CD4-positive, alpha-beta T cell (primary cell): ENCODE measurements at regions not wholly inside any gene's neighbourhood (a gene's known extent, or its start where the extent isn't known, plus 50 kb on each side); places are given as distances from the start of the nearest gene placed in this dataset.

Experiments used
- ATAC-seq: fragments of 200-7000 bp; cut with Tn5 transposase; one replicate; pipeline ENCODE4 v1.10.0; 2022; ENCODE audit warnings: mild to moderate bottlenecking; ENCODE audit not compliant: poor library complexity
- CTCF ChIA-PET: fragments of 350-600 bp; sonication (Branson Sonifier 250); formaldehyde crosslinking; loops from one replicate; lab custom pipeline; 2021; ENCODE audit warnings: antibody characterized with exemption, inconsistent platforms; lab: Charles Lee
- POLR2A ChIA-PET: fragments of 350-600 bp; sonication (Branson Sonifier 250); formaldehyde crosslinking; loops from one replicate; lab custom pipeline; 2021; ENCODE audit warnings: antibody characterized with exemption, inconsistent platforms; lab: Charles Lee
- DNase-seq, 14 experiments: peaks; one replicate each; pipeline ENCODE4 v3.0.0-alpha.2; 2013 to 2020; ENCODE audit warnings: mixed read lengths in 2 of 14
- H3K27ac ChIP-seq, 2 donors: one replicate each; pipeline versions ENCODE4 v1.5.1 to v1.7.0; 2013; ENCODE audit warnings: low read length in 2 of 2, low read depth in 1 of 2, mild to moderate bottlenecking in 1 of 2
- H3K27me3 ChIP-seq, 2 experiments: 1 replicate in 1 of 2; 2 replicates in 1 of 2; pipeline versions ENCODE4 v1.6.1 to v1.7.0; 2013; ENCODE audit warnings: low read length in 2 of 2, control low read depth in 1 of 2, mild to moderate bottlenecking in 1 of 2, moderate library complexity in 1 of 2; ENCODE audit not compliant: insufficient read depth in 2 of 2, control insufficient read depth in 1 of 2
- H3K36me3 ChIP-seq: one replicate; pipeline ENCODE4 v1.6.1; 2013; ENCODE audit warnings: low read length, control low read depth; ENCODE audit not compliant: insufficient read depth
- H3K4me1 ChIP-seq: one replicate; pipeline ENCODE4 v1.6.1; 2013; ENCODE audit warnings: low read length, control low read depth; ENCODE audit not compliant: insufficient read depth
- H3K4me3 ChIP-seq: one replicate; pipeline ENCODE4 v1.5.1; 2013; ENCODE audit warnings: mild to moderate bottlenecking, low read length, moderate library complexity
- H3K9me3 ChIP-seq, 2 experiments: 1 replicate in 1 of 2; 2 replicates in 1 of 2; pipeline versions ENCODE4 v1.6.1 to v1.7.0; 2013; ENCODE audit warnings: low read length in 2 of 2, mild to moderate bottlenecking in 2 of 2, control low read depth in 1 of 2, moderate library complexity in 1 of 2; ENCODE audit not compliant: control insufficient read depth in 1 of 2, insufficient read depth in 1 of 2
- H3K27ac Mint-ChIP-seq: one replicate; pipeline ENCODE4 v1.8.0; 2020; ENCODE audit warnings: mixed read lengths
- H3K27me3 Mint-ChIP-seq: one replicate; pipeline ENCODE4 v1.8.0; 2021; ENCODE audit warnings: mixed read lengths
- H3K36me3 Mint-ChIP-seq: one replicate; pipeline ENCODE4 v1.8.0; 2021; ENCODE audit warnings: low read depth, mixed read lengths
- H3K4me1 Mint-ChIP-seq: one replicate; pipeline ENCODE4 v1.8.0; 2021; ENCODE audit warnings: low read depth, mixed read lengths
- H3K4me3 Mint-ChIP-seq: one replicate; pipeline ENCODE4 v1.8.0; 2020; ENCODE audit warnings: mild to moderate bottlenecking, mixed read lengths
- H3K9me3 Mint-ChIP-seq: one replicate; pipeline ENCODE4 v1.8.0; 2020; ENCODE audit warnings: mixed read lengths
- CTCF ChIP-seq: fragments of 200-600 bp; IDR thresholded peaks from one replicate; pipeline ENCODE4 v1.8.0; 2022; ENCODE audit warnings: antibody characterized with exemption, mild to moderate bottlenecking
- intact Hi-C, 2 experiments: fragments of 100-400 bp; cut with DNase I in 1 of 2; cut with micrococcal nuclease in 1 of 2; formaldehyde crosslinking; loops; one replicate each; pipeline versions ENCODE4 v1.15.1 to v1.9.0; 2023 to 2025; cut with DNase I, micrococcal nuclease

GRCh38 chr18:28855989-28856388 is 679.1 kb upstream of the CDH2 start:
- intact Hi-C loops: loop anchor here in 1 of 2 experiments (10.0 kb wide), 1 partner anchor 59 kb away; no protein-coding TSS in a partner anchor
- Mint-ChIP-seq H3K27ac (no peak overlapping the region), H3K36me3 (no peaks in the 10 kb centered on the region), H3K4me3 (no peak overlapping the region), H3K9me3 (peaks cover 7% of the 10 kb centered on the region), H3K4me1 (no peaks in the 10 kb centered on the region), H3K27me3 (no peaks in the 10 kb centered on the region)
- POLR2A ChIA-PET: no interaction called here
- H3K4me1 ChIP-seq: no peaks in the 10 kb centered on the region
- TF ChIP-seq CTCF: no peak
- DNase-seq (no peak), ATAC-seq (no peak)
- CTCF ChIA-PET: no interaction called here
- H3K27me3 ChIP-seq: no peaks in the 10 kb centered on the region
- no peak overlapping the region for H3K27ac ChIP-seq
- H3K36me3 ChIP-seq: no peaks in the 10 kb centered on the region
- no peak overlapping the region for H3K4me3 ChIP-seq
- peaks cover 4 to 6% of the 10 kb centered on the region in 2 experiments for H3K9me3 ChIP-seq

GRCh38 chr18:28855524-28855923 is 678.6 kb upstream of the CDH2 start:
- peaks cover 7% of the 10 kb centered on the region for H3K9me3 Mint-ChIP-seq
- ATAC-seq (no peak), DNase-seq (no peak)
- H3K4me3 ChIP-seq: no peak overlapping the region
- CTCF ChIA-PET: no interaction called here
- no peaks in the 10 kb centered on the region for H3K27me3 Mint-ChIP-seq
- H3K9me3 ChIP-seq: peaks cover 4 to 6% of the 10 kb centered on the region in 2 experiments
- no peaks in the 10 kb centered on the region for H3K36me3 ChIP-seq
- H3K27me3 ChIP-seq: no peaks in the 10 kb centered on the region
- H3K36me3 Mint-ChIP-seq: no peaks in the 10 kb centered on the region
- H3K27ac Mint-ChIP-seq: no peak overlapping the region
- intact Hi-C loops: loop anchor here in 1 of 2 experiments (10.0 kb wide), 1 partner anchor 59 kb away; no protein-coding TSS in a partner anchor
- no peak overlapping the region for H3K27ac ChIP-seq
- no peaks in the 10 kb centered on the region for H3K4me1 Mint-ChIP-seq
- POLR2A ChIA-PET: no interaction called here
- no peak for TF ChIP-seq CTCF
- H3K4me1 ChIP-seq: no peaks in the 10 kb centered on the region
- H3K4me3 Mint-ChIP-seq: no peak overlapping the region

GRCh38 chr18:28854964-28855363 is 678.0 kb upstream of the CDH2 start:
- Histone ChIP-seq H3K4me3 (no peak overlapping the region), H3K27ac (no peak overlapping the region), H3K36me3 (no peaks in the 10 kb centered on the region), H3K27me3 (no peaks in the 10 kb centered on the region), H3K9me3 (peaks cover 3 to 4% of the 10 kb centered on the region in 2 experiments), H3K4me1 (no peaks in the 10 kb centered on the region)
- POLR2A ChIA-PET: no interaction called here
- Mint-ChIP-seq H3K9me3 (peaks cover 10% of the 10 kb centered on the region), H3K27me3 (no peaks in the 10 kb centered on the region), H3K4me1 (no peaks in the 10 kb centered on the region), H3K27ac (no peak overlapping the region), H3K36me3 (no peaks in the 10 kb centered on the region), H3K4me3 (no peak overlapping the region)
- CTCF ChIA-PET: no interaction called here
- intact Hi-C loops: loop anchor here in 1 of 2 experiments (10.0 kb wide), 1 partner anchor 60 kb away; no protein-coding TSS in a partner anchor
- ATAC-seq (no peak), DNase-seq (no peak)
- no peak for TF ChIP-seq CTCF
